Calu3 (cell line): ENCODE measurements at regions not wholly inside any gene's neighbourhood (a gene's known extent, or its start where the extent isn't known, plus 50 kb on each side); places are given as distances from the start of the nearest gene placed in this dataset.

ENCODE experiments used
- BruUV-seq: library from RNA; stranded (reverse); fragments of 400-500 nt; replicated peaks from 2 replicates; lab custom pipeline; 2021; lab: Mats Ljungman, UMichigan
- CTCF ChIA-PET: fragments of 300-600 bp; sonication (Branson Sonifier 250); formaldehyde crosslinking; loops from one replicate; lab custom pipeline; 2022; ENCODE audit warnings: antibody characterized with exemption; lab: Charles Lee
- DNase-seq: peaks from one replicate; pipeline ENCODE4 v3.0.0; 2022
- H3K27ac Mint-ChIP-seq: one replicate; pipeline ENCODE4 v1.8.0; 2022; ENCODE audit warnings: mixed read lengths; ENCODE audit not compliant: unreplicated experiment
- H3K27me3 Mint-ChIP-seq: one replicate; pipeline ENCODE4 v1.8.0; 2022; ENCODE audit warnings: mixed read lengths; ENCODE audit not compliant: unreplicated experiment
- H3K36me3 Mint-ChIP-seq: one replicate; pipeline ENCODE4 v1.8.0; 2022; ENCODE audit warnings: mild to moderate bottlenecking, moderate library complexity, mixed read lengths; ENCODE audit not compliant: insufficient read depth, unreplicated experiment
- H3K4me1 Mint-ChIP-seq: one replicate; pipeline ENCODE4 v1.8.0; 2022; ENCODE audit warnings: mild to moderate bottlenecking, low read depth, mixed read lengths; ENCODE audit not compliant: unreplicated experiment
- H3K4me3 Mint-ChIP-seq: one replicate; pipeline ENCODE4 v1.8.0; 2022; ENCODE audit warnings: mild to moderate bottlenecking, low read depth, moderate library complexity, mixed read lengths; ENCODE audit not compliant: unreplicated experiment
- H3K9me3 Mint-ChIP-seq: one replicate; pipeline ENCODE4 v1.8.0; 2022; ENCODE audit warnings: low read depth, mixed read lengths; ENCODE audit not compliant: unreplicated experiment
- intact Hi-C: fragments of 100-400 bp; cut with micrococcal nuclease; formaldehyde crosslinking; loops from one replicate; pipeline ENCODE4 v1.10.0; 2022; ENCODE audit not compliant: unreplicated experiment
- TF ChIP-seq, protein P1 (sequence below): fragments of 200-600 bp; IDR thresholded peaks from one replicate; pipeline ENCODE4 v1.8.0; 2022; ENCODE audit warnings: antibody characterized with exemption; ENCODE audit not compliant: unreplicated experiment

DNA sequence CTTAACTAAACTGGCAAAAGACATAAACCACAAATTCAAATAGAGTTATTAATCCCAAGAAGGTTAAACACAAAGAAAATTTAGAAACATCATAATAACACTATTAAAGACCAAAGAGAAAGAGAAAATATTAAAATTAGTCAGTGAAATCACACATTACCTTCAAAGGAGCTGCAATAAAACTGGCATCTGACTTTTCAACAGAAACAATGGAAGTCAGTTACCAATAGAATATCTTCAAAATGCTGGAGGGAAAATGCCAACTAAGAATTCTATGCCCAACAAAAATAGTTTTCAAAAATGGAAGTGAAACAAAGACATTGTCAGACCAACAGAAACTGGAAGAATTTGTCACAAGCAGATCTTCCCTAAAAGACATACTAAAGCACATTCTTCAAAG, 68.7 kb upstream of the RNF7 start:
- H3K27ac Mint-ChIP-seq: no peak overlapping the region
- CTCF ChIA-PET: no interaction called here
- H3K4me3 Mint-ChIP-seq: no peak overlapping the region
- H3K9me3 Mint-ChIP-seq: peaks cover 12% of the 10 kb centered on the region
- intact Hi-C loops: no loop called here
- TF ChIP-seq, protein P1, sequence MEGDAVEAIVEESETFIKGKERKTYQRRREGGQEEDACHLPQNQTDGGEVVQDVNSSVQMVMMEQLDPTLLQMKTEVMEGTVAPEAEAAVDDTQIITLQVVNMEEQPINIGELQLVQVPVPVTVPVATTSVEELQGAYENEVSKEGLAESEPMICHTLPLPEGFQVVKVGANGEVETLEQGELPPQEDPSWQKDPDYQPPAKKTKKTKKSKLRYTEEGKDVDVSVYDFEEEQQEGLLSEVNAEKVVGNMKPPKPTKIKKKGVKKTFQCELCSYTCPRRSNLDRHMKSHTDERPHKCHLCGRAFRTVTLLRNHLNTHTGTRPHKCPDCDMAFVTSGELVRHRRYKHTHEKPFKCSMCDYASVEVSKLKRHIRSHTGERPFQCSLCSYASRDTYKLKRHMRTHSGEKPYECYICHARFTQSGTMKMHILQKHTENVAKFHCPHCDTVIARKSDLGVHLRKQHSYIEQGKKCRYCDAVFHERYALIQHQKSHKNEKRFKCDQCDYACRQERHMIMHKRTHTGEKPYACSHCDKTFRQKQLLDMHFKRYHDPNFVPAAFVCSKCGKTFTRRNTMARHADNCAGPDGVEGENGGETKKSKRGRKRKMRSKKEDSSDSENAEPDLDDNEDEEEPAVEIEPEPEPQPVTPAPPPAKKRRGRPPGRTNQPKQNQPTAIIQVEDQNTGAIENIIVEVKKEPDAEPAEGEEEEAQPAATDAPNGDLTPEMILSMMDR: no peak
- no peaks in the 10 kb centered on the region for H3K4me1 Mint-ChIP-seq
- DNase-seq: no peak
- no TSS peak for BruUV-seq
- H3K36me3 Mint-ChIP-seq: no peaks in the 10 kb centered on the region
- peaks cover 69% of the 10 kb centered on the region for H3K27me3 Mint-ChIP-seq

GRCh38 chr3:141677701-141678100, 60.4 kb upstream of the RNF7 start:
- CTCF ChIA-PET: no interaction called here
- no peak for DNase-seq
- no TSS peak for BruUV-seq
- Mint-ChIP-seq H3K9me3 (peaks cover 8% of the 10 kb centered on the region), H3K27ac (no peak overlapping the region), H3K4me3 (no peak overlapping the region), H3K36me3 (no peaks in the 10 kb centered on the region), H3K27me3 (peaks cover 20% of the 10 kb centered on the region), H3K4me1 (peaks cover 21% of the 10 kb centered on the region)
- TF ChIP-seq, protein P1: no peak
- intact Hi-C loops: no loop called here

DNA sequence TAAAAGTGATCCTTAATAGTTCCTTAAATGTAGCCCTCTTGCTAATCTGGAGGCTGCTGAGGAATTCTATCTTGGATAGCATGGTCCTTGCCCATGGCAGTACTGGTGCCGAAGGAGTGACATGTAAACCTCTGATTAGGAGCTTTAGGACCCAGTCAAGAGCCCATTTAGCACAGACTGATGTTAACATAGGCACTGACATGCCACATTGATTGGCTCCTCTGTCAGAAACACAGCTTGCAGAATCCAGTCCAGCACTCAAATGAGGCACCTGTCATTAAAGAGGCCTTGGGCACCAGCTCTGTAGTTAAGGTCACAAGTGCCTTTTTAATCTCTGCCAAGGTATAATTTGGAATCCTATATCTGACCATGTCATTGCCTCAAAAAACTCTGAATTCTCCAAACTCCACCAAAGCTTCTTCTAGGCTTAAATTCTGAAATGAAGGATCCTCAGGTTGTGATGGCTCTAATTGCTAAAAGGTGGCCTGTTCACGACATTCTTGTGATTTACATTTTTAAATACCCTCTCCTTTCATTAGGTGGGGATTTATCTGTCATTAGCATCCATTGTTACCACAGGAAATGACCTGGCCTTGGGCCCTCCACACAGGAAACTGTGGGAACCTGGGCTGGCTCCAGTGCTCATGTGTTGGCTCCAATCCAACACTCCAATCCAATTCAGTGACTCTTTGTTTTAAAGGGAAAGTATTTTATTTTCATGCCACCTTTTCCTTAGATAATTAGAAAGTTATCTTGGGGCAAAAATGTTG, 57.3 kb upstream of the RNF7 start:
- BruUV-seq: no TSS peak
- H3K4me1 Mint-ChIP-seq: peaks cover 22% of the 10 kb centered on the region
- TF ChIP-seq, protein P1: no peak
- intact Hi-C loops: no loop called here
- CTCF ChIA-PET: interaction anchor here (0.7 kb wide), 1 partner anchor 53 kb away, joined by 4 read pairs; no protein-coding TSS in a partner anchor
- H3K27me3 Mint-ChIP-seq: no peaks in the 10 kb centered on the region
- H3K9me3 Mint-ChIP-seq: peaks cover 3% of the 10 kb centered on the region
- DNase-seq: peak; percentile 78
- no peak overlapping the region for H3K4me3 Mint-ChIP-seq
- no peaks in the 10 kb centered on the region for H3K36me3 Mint-ChIP-seq
- no peak overlapping the region for H3K27ac Mint-ChIP-seq

GRCh38 chr3:141681390-141681780, 56.7 kb upstream of the RNF7 start:
- no peak overlapping the region for H3K27ac Mint-ChIP-seq
- CTCF ChIA-PET: no interaction called here

More at GRCh38 chr3:141681390-141681780, 56.7 kb upstream of the RNF7 start:
- Mint-ChIP-seq H3K27me3 (no peaks in the 10 kb centered on the region), H3K36me3 (no peaks in the 10 kb centered on the region), H3K4me1 (peaks cover 28% of the 10 kb centered on the region), H3K4me3 (no peak overlapping the region), H3K9me3 (peaks cover 3% of the 10 kb centered on the region)
- TF ChIP-seq, protein P1: no peak
- BruUV-seq: no TSS peak
- DNase-seq: no peak
- intact Hi-C loops: no loop called here
